CD14-positive monocyte (primary cell): ENCODE measurements at regions not wholly inside any gene's neighbourhood (a gene's known extent, or its start where the extent isn't known, plus 50 kb on each side); places are given as distances from the start of the nearest gene placed in this dataset.

Experiments
- DNase-seq, 3 donors: peaks; one replicate each; pipeline ENCODE4 v3.0.0-alpha.2; 2011 to 2022
- H2AFZ ChIP-seq: 2 replicates; pipeline ENCODE4 v1.6.0; 2012; ENCODE audit warnings: mild to moderate bottlenecking, low read depth, low read length, inconsistent platforms; ENCODE audit not compliant: insufficient read depth, poor library complexity, severe bottlenecking
- H3K27ac ChIP-seq, 2 donors: 1 replicate in 1 of 2; 2 replicates in 1 of 2; pipeline ENCODE4 v1.5.1; 2012 to 2013; ENCODE audit warnings: low read length in 2 of 2, control low read depth in 1 of 2, inconsistent platforms in 1 of 2, low read depth in 1 of 2, mild to moderate bottlenecking in 1 of 2
- H3K27me3 ChIP-seq, 2 donors: one replicate each; pipeline versions ENCODE4 v1.6.0 to v1.6.1; 2011 to 2013; ENCODE audit warnings: low read length in 2 of 2; ENCODE audit not compliant: control insufficient read depth in 2 of 2, insufficient read depth in 2 of 2
- H3K36me3 ChIP-seq, 2 donors: replicated peaks in 1 of 2; 1 replicate in 1 of 2; 2 replicates in 1 of 2; pipeline versions ENCODE4 v1.5.1 to v1.6.1; 2012 to 2013; ENCODE audit warnings: low read length in 2 of 2, control low read depth in 1 of 2, inconsistent platforms in 1 of 2, mild to moderate bottlenecking in 1 of 2; ENCODE audit not compliant: insufficient read depth in 2 of 2, control insufficient read depth in 1 of 2
- H3K4me1 ChIP-seq, 2 donors: 1 replicate in 1 of 2; 2 replicates in 1 of 2; pipeline versions ENCODE4 v1.5.1 to v1.6.1; 2012 to 2013; ENCODE audit warnings: low read length in 2 of 2, control low read depth in 1 of 2, inconsistent platforms in 1 of 2, mild to moderate bottlenecking in 1 of 2, moderate library complexity in 1 of 2; ENCODE audit not compliant: insufficient read depth in 2 of 2, control insufficient read depth in 1 of 2
- H3K4me2 ChIP-seq: replicated peaks from 2 replicates; pipeline ENCODE3; 2012; ENCODE audit warnings: low read length, moderate library complexity, mild to moderate bottlenecking; ENCODE audit not compliant: poor library complexity, severe bottlenecking; ENCODE audit errors: extremely low read depth
- H3K4me3 ChIP-seq, 3 experiments: fragments of 200-600 bp in 1 of 3; sonication (generic) in 1 of 3; replicated peaks in 1 of 3; 1 replicate in 2 of 3; 2 replicates in 1 of 3; pipeline ENCODE4 v1.5.1; 2011 to 2013; ENCODE audit warnings: low read length in 3 of 3, mild to moderate bottlenecking in 3 of 3, control low read depth in 2 of 3, low read depth in 2 of 3, inconsistent platforms in 1 of 3, moderate library complexity in 1 of 3
- H3K79me2 ChIP-seq: 2 replicates; pipeline ENCODE4 v1.6.0; 2012; ENCODE audit warnings: mild to moderate bottlenecking, control low read depth, inconsistent platforms, low read length, moderate library complexity; ENCODE audit not compliant: insufficient read depth
- H3K9ac ChIP-seq: 2 replicates; pipeline ENCODE4 v1.6.0; 2017; ENCODE audit warnings: low read length, mild to moderate bottlenecking; ENCODE audit not compliant: insufficient read depth, poor library complexity, severe bottlenecking
- H3K9me3 ChIP-seq, 2 donors: replicated peaks in 1 of 2; 1 replicate in 1 of 2; 2 replicates in 1 of 2; pipeline versions ENCODE4 v1.5.1 to v1.6.1; 2012 to 2013; ENCODE audit warnings: low read length in 2 of 2, control low read depth in 1 of 2; ENCODE audit not compliant: control insufficient read depth in 1 of 2, insufficient read depth in 1 of 2
- H4K20me1 ChIP-seq: 2 replicates; pipeline ENCODE4 v1.6.0; 2012; ENCODE audit warnings: mild to moderate bottlenecking, low read length, control low read depth, moderate library complexity; ENCODE audit not compliant: insufficient read depth
- H3K27ac Mint-ChIP-seq, 7 donors: one replicate each; pipeline ENCODE4 v1.8.0; 2020; ENCODE audit warnings: mild to moderate bottlenecking in 7 of 7, mixed read lengths in 7 of 7, moderate library complexity in 6 of 7, inconsistent platforms in 2 of 7
- H3K27me3 Mint-ChIP-seq, 3 donors: one replicate each; pipeline ENCODE4 v1.8.0; 2021 to 2022; ENCODE audit warnings: low read depth in 3 of 3, mild to moderate bottlenecking in 3 of 3, mixed read lengths in 3 of 3, moderate library complexity in 3 of 3, inconsistent platforms in 1 of 3
- H3K36me3 Mint-ChIP-seq, 2 donors: one replicate each; pipeline ENCODE4 v1.8.0; 2020; ENCODE audit warnings: mixed read lengths in 2 of 2, inconsistent platforms in 1 of 2, mild to moderate bottlenecking in 1 of 2
- H3K4me1 Mint-ChIP-seq: one replicate; pipeline ENCODE4 v1.8.0; 2020; ENCODE audit warnings: mild to moderate bottlenecking, mixed read lengths
- H3K4me3 Mint-ChIP-seq, 2 donors: one replicate each; pipeline ENCODE4 v1.8.0; 2020; ENCODE audit warnings: mild to moderate bottlenecking in 2 of 2, mixed read lengths in 2 of 2, moderate library complexity in 1 of 2
- H3K9me3 Mint-ChIP-seq, 7 donors: one replicate each; pipeline ENCODE4 v1.8.0; 2020 to 2022; ENCODE audit warnings: mixed read lengths in 7 of 7, mild to moderate bottlenecking in 6 of 7, moderate library complexity in 6 of 7, inconsistent platforms in 2 of 7
- WGBS: methylation state at CpG from one replicate; pipeline ENCODE4 v1.1.5; 2013; ENCODE audit warnings: missing lambda C conversion rate; ENCODE audit not compliant: insufficient coverage; 5-methylcytosine and 5-hydroxymethylcytosine counted together
- intact Hi-C, 2 donors: fragments of 100-400 bp; cut with micrococcal nuclease; formaldehyde crosslinking; loops; one replicate each; pipeline versions ENCODE4 v1.15.0 to v1.15.1; 2023
- TF ChIP-seq, protein P1 (sequence below): fragments of 200-600 bp; IDR thresholded peaks from one replicate; pipeline ENCODE4 v1.8.0; 2022; ENCODE audit warnings: antibody characterized with exemption, mild to moderate bottlenecking

DNA sequence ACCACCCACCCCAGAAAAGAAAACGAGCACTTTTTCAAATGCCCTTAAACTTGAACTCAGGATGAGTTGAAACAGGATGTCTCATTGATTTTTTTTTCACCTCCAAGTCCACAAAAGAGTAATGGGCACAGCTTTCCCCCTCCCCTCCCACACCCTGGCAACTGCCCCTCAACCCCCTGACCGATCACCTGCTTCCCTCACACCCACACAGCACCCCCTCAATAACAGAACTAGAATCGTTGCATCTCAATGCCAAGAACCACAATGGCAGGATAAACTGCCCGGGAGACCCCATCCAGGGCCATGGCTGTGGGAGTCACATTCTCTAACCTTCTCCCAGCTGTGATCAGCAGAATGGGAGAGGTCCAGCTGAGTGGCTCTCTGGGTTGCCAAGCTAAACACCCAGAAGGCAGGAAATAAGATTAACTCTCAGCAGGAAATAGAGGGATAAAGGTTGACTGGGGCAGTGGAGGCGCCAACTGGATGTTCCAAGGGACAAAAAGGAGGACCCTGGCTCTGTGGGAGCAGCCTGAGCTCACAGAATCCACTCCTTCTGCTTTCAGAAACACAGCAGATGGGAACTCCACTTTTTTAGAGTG lies 128.0 kb upstream of the SDK2 start:
- H3K4me3 Mint-ChIP-seq = no peak overlapping the region
- H3K4me2 ChIP-seq = no peak overlapping the region
- H3K79me2 ChIP-seq = no peaks in the 10 kb centered on the region
- H3K36me3 Mint-ChIP-seq = no peaks in the 10 kb centered on the region
- no peak overlapping the region for H2AFZ ChIP-seq
- intact Hi-C loops = no loop called here
- TF ChIP-seq, protein P1, sequence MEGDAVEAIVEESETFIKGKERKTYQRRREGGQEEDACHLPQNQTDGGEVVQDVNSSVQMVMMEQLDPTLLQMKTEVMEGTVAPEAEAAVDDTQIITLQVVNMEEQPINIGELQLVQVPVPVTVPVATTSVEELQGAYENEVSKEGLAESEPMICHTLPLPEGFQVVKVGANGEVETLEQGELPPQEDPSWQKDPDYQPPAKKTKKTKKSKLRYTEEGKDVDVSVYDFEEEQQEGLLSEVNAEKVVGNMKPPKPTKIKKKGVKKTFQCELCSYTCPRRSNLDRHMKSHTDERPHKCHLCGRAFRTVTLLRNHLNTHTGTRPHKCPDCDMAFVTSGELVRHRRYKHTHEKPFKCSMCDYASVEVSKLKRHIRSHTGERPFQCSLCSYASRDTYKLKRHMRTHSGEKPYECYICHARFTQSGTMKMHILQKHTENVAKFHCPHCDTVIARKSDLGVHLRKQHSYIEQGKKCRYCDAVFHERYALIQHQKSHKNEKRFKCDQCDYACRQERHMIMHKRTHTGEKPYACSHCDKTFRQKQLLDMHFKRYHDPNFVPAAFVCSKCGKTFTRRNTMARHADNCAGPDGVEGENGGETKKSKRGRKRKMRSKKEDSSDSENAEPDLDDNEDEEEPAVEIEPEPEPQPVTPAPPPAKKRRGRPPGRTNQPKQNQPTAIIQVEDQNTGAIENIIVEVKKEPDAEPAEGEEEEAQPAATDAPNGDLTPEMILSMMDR = no peak
- DNase-seq = no peak
- H3K27me3 ChIP-seq = no peaks in the 10 kb centered on the region
- H3K27ac Mint-ChIP-seq = no peak overlapping the region
- peaks cover 9% of the 10 kb centered on the region for H3K4me1 Mint-ChIP-seq
- H3K9me3 Mint-ChIP-seq = no peaks in the 10 kb centered on the region
- no peak overlapping the region for H3K9ac ChIP-seq
- peaks cover 14 to 19% (median 19%) of the 10 kb centered on the region in 3 donors for H3K27me3 Mint-ChIP-seq
- no peak overlapping the region for H3K27ac ChIP-seq
- H4K20me1 ChIP-seq = no peaks in the 10 kb centered on the region
- H3K36me3 ChIP-seq = no peaks in the 10 kb centered on the region
- no peaks in the 10 kb centered on the region for H3K9me3 ChIP-seq
- peaks cover 0 to 5% of the 10 kb centered on the region in 2 donors for H3K4me1 ChIP-seq
- 77% methylated on average over 3 of the region's 5 CpGs for WGBS
- no peak overlapping the region for H3K4me3 ChIP-seq

DNA sequence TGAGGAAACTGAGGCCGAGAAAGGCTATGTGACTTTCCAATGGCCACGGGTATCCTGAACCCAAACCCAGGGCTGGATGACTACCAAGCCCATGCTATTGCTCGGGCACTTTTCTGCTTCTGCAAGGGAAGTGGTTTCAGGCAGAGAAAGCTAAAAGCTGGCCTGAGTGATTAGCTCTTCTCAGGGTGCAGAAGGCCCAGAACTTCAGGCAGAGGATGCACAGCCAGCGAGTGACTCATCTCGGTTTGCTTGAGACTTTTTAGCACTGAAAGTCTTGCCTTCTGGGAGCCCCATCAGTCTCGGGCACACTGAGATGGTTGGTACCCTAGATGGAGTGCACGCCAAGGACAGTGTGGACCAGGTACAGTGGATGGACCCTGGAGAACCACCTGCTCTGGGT lies 129.5 kb upstream of the SDK2 start:
- TF ChIP-seq, protein P1 = no peak
- Histone ChIP-seq H3K27ac (no peak overlapping the region), H3K79me2 (no peaks in the 10 kb centered on the region), H4K20me1 (no peaks in the 10 kb centered on the region), H3K4me3 (no peak overlapping the region), H3K36me3 (no peaks in the 10 kb centered on the region), H3K4me2 (no peak overlapping the region), H3K27me3 (no peaks in the 10 kb centered on the region), H3K9me3 (no peaks in the 10 kb centered on the region), H3K9ac (no peak overlapping the region), H3K4me1 (peaks cover 0 to 5% of the 10 kb centered on the region in 2 donors), H2AFZ (no peak overlapping the region)
- intact Hi-C loops = no loop called here
- WGBS = 38% methylated on average over 6 of the region's 7 CpGs
- no peaks in the 10 kb centered on the region for H3K36me3 Mint-ChIP-seq
- no peak for DNase-seq
- H3K27ac Mint-ChIP-seq = no peak overlapping the region
- peaks cover 9% of the 10 kb centered on the region for H3K4me1 Mint-ChIP-seq
- H3K9me3 Mint-ChIP-seq = no peaks in the 10 kb centered on the region
- H3K27me3 Mint-ChIP-seq = peaks cover 13 to 18% (median 16%) of the 10 kb centered on the region in 3 donors
- no peak overlapping the region for H3K4me3 Mint-ChIP-seq
